CD4-positive, alpha-beta memory T cell (primary cell): ENCODE measurements at regions not wholly inside any gene's neighbourhood (a gene's known extent, or its start where the extent isn't known, plus 50 kb on each side); places are given as distances from the start of the nearest gene placed in this dataset.

ENCODE experiments used
- CTCF ChIA-PET: fragments of 350-600 bp; sonication (Branson Sonifier 250); formaldehyde crosslinking; loops from one replicate; lab custom pipeline; 2021; ENCODE audit warnings: inconsistent platforms; ENCODE audit not compliant: partially characterized antibody; lab: Charles Lee
- POLR2A ChIA-PET: fragments of 350-600 bp; sonication (Branson Sonifier 250); formaldehyde crosslinking; loops from one replicate; lab custom pipeline; 2021; ENCODE audit not compliant: partially characterized antibody; lab: Charles Lee
- DNase-seq, 5 donors: peaks; one replicate each; pipeline versions ENCODE4 v3.0.0 to v3.0.0-alpha.2; 2020 to 2022; ENCODE audit warnings: mixed read lengths in 1 of 5
- H3K27ac ChIP-seq: one replicate; pipeline ENCODE4 v1.7.0; 2013; ENCODE audit warnings: low read depth, low read length
- H3K27me3 ChIP-seq: 2 replicates; pipeline ENCODE4 v1.7.0; 2013; ENCODE audit warnings: mild to moderate bottlenecking, low read length, moderate library complexity; ENCODE audit not compliant: insufficient read depth
- H3K36me3 ChIP-seq: 2 replicates; pipeline ENCODE4 v1.7.0; 2013; ENCODE audit warnings: mild to moderate bottlenecking, low read length, moderate library complexity; ENCODE audit not compliant: insufficient read depth
- H3K4me1 ChIP-seq: 2 replicates; pipeline ENCODE4 v1.7.0; 2013; ENCODE audit warnings: mild to moderate bottlenecking, low read length, moderate library complexity; ENCODE audit not compliant: insufficient read depth
- H3K4me3 ChIP-seq, 2 donors: one replicate each; pipeline ENCODE4 v1.7.0; 2013; ENCODE audit warnings: low read length in 2 of 2, mild to moderate bottlenecking in 1 of 2
- H3K9me3 ChIP-seq, 2 donors: one replicate each; pipeline ENCODE4 v1.7.0; 2013; ENCODE audit warnings: low read length in 2 of 2, control low read depth in 1 of 2; ENCODE audit not compliant: control insufficient read depth in 1 of 2
- H3K27ac Mint-ChIP-seq, 7 donors: one replicate each; pipeline ENCODE4 v1.8.0; 2020 to 2021; ENCODE audit warnings: mixed read lengths in 7 of 7, mild to moderate bottlenecking in 6 of 7, inconsistent platforms in 3 of 7, moderate library complexity in 3 of 7
- H3K27me3 Mint-ChIP-seq, 2 donors: one replicate each; pipeline ENCODE4 v1.8.0; 2020 to 2021; ENCODE audit warnings: mixed read lengths in 2 of 2
- H3K36me3 Mint-ChIP-seq, 2 donors: one replicate each; pipeline ENCODE4 v1.8.0; 2020 to 2021; ENCODE audit warnings: mixed read lengths in 2 of 2, inconsistent platforms in 1 of 2, mild to moderate bottlenecking in 1 of 2
- H3K4me1 Mint-ChIP-seq, 4 donors: one replicate each; pipeline ENCODE4 v1.8.0; 2020 to 2021; ENCODE audit warnings: mixed read lengths in 4 of 4, mild to moderate bottlenecking in 1 of 4
- H3K4me3 Mint-ChIP-seq, 8 donors: one replicate each; pipeline ENCODE4 v1.8.0; 2020 to 2021; ENCODE audit warnings: mixed read lengths in 8 of 8, mild to moderate bottlenecking in 7 of 8, moderate library complexity in 6 of 8, inconsistent platforms in 3 of 8
- H3K9me3 Mint-ChIP-seq, 8 donors: one replicate each; pipeline ENCODE4 v1.8.0; 2020 to 2021; ENCODE audit warnings: mixed read lengths in 8 of 8, mild to moderate bottlenecking in 5 of 8, inconsistent platforms in 3 of 8, moderate library complexity in 1 of 8
- intact Hi-C: fragments of 100-400 bp; cut with micrococcal nuclease; formaldehyde crosslinking; loops from one replicate; pipeline ENCODE4 v1.15.1; 2023

DNA sequence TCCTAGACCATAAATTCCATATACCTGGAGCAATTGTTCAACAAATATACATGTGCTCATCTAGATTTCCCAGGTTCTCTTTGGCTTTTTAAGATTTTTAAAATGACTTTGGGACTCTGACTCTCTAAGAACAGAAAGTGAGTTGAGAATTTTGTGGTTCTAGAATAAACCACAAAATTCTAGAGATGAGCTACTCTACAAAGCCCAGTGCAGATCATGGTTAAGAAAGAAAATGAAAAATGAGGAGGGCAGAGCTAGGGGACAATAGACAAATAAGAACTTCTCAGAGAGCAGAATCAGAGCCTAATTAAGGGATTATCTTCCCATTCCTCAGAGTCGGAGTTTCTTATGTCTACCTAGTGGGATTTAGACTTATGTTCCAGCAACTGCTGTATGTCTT lies 694.7 kb downstream of the ZNF385D start:
- ChIA-PET POLR2A (no interaction called here), CTCF (no interaction called here)
- Mint-ChIP-seq H3K9me3 (peaks cover 2 to 17% (median 11%) of the 10 kb centered on the region in 8 donors), H3K4me3 (no peak overlapping the region), H3K27ac (no peak overlapping the region), H3K4me1 (no peaks in the 10 kb centered on the region), H3K27me3 (no peaks in the 10 kb centered on the region), H3K36me3 (no peaks in the 10 kb centered on the region)
- no peaks in the 10 kb centered on the region for H3K36me3 ChIP-seq
- no peak overlapping the region for H3K4me3 ChIP-seq
- H3K27me3 ChIP-seq: no peaks in the 10 kb centered on the region
- H3K27ac ChIP-seq: no peak overlapping the region
- intact Hi-C loops: no loop called here
- DNase-seq: no peak
- no peaks in the 10 kb centered on the region for H3K9me3 ChIP-seq
- no peaks in the 10 kb centered on the region for H3K4me1 ChIP-seq

DNA sequence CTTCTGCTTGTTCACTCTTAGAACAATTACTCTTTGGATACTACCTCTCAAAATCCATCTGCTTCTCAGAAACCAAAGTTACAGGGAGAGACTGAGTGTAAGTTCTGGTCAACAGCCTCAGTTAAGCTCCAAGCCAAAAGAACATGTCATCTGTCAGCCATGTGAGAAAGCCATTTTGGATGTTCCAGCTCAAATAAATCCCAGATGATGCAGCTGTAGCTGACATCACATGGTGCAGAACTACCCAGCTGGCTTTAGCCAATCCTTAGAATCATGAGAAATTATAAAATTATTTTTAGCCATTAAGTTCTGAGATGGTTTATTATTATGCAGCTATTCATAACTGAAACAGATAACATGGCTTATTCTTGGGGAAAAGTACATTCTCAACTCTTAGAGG lies 696.0 kb downstream of the ZNF385D start:
- ChIA-PET CTCF (no interaction called here), POLR2A (no interaction called here)
- Mint-ChIP-seq H3K27ac (no peak overlapping the region), H3K9me3 (peaks cover 5 to 25% (median 10%) of the 10 kb centered on the region in 8 donors), H3K4me1 (no peaks in the 10 kb centered on the region), H3K27me3 (no peaks in the 10 kb centered on the region), H3K36me3 (no peaks in the 10 kb centered on the region), H3K4me3 (no peak overlapping the region)
- no peak for DNase-seq
- Histone ChIP-seq H3K27ac (no peak overlapping the region), H3K4me3 (no peak overlapping the region), H3K9me3 (no peaks in the 10 kb centered on the region), H3K36me3 (no peaks in the 10 kb centered on the region), H3K4me1 (no peaks in the 10 kb centered on the region), H3K27me3 (no peaks in the 10 kb centered on the region)
- intact Hi-C loops: no loop called here

DNA sequence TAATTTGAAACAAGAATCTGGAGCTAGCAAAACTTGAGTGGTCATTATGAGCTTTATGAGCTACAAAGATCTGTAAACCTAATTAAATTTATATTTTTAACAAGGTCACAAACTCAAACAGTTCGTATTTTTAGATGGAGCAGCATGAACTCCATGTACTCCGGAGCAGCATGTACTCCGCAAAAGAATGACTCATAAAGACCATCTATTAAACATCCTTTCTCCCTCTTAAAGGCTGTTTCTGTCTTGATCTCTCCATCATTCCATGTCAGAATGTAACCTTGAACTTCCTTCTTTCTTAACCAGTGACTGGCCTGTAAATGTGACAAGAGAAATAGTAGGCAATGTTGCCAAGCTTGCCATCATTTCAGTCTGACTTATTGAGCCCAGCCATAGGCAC lies 696.9 kb downstream of the ZNF385D start:
- no peak overlapping the region for H3K27ac ChIP-seq
- Mint-ChIP-seq H3K4me1 (no peaks in the 10 kb centered on the region), H3K9me3 (peaks cover 5 to 25% (median 9%) of the 10 kb centered on the region in 8 donors), H3K27ac (no peak overlapping the region), H3K36me3 (no peaks in the 10 kb centered on the region), H3K27me3 (no peaks in the 10 kb centered on the region), H3K4me3 (no peak overlapping the region)
- intact Hi-C loops: no loop called here
- POLR2A ChIA-PET: no interaction called here
- no peak overlapping the region for H3K4me3 ChIP-seq
- no peaks in the 10 kb centered on the region for H3K27me3 ChIP-seq
- CTCF ChIA-PET: no interaction called here
- no peaks in the 10 kb centered on the region for H3K36me3 ChIP-seq
- H3K9me3 ChIP-seq: no peaks in the 10 kb centered on the region
- DNase-seq: no peak
- no peaks in the 10 kb centered on the region for H3K4me1 ChIP-seq

GRCh38 chr3:21049334-21050062 lies 701.5 kb downstream of the ZNF385D start:
- POLR2A ChIA-PET: no interaction called here
- Mint-ChIP-seq H3K27me3 (no peaks in the 10 kb centered on the region), H3K4me3 (no peak overlapping the region), H3K9me3 (peaks cover 0 to 13% (median 6%) of the 10 kb centered on the region in 8 donors), H3K4me1 (no peaks in the 10 kb centered on the region), H3K36me3 (no peaks in the 10 kb centered on the region), H3K27ac (no peak overlapping the region)
- Histone ChIP-seq H3K9me3 (no peaks in the 10 kb centered on the region), H3K4me3 (no peak overlapping the region), H3K27ac (no peak overlapping the region), H3K27me3 (no peaks in the 10 kb centered on the region), H3K36me3 (no peaks in the 10 kb centered on the region), H3K4me1 (no peaks in the 10 kb centered on the region)
- no peak for DNase-seq
- CTCF ChIA-PET: no interaction called here
- intact Hi-C loops: no loop called here

DNA sequence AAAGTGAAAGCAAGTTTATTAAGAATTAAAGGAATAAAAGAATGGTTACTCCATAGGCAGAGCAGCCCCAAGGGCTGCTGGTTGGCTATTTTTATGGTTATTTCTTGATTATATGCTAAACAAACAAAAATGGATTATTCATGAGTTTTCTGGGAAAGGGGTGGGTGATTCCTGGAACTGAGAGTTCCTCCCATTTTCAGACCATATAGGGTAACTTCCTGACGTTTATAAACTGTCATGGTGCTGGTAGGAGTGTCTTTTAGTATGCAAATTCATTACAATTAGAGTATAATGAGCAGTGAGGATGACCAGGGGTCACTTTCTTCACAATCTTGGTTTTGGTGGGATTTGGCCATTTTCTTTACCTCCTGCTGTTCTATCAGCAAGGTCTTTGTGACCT lies 707.9 kb downstream of the ZNF385D start:
- no peaks in the 10 kb centered on the region for H3K4me1 Mint-ChIP-seq
- intact Hi-C loops: no loop called here
- H3K9me3 Mint-ChIP-seq: peaks cover 0 to 14% (median 1%) of the 10 kb centered on the region in 8 donors
- no peak overlapping the region for H3K27ac Mint-ChIP-seq
- H3K4me3 ChIP-seq: no peak overlapping the region
- no peaks in the 10 kb centered on the region for H3K9me3 ChIP-seq
- H3K27me3 Mint-ChIP-seq: no peaks in the 10 kb centered on the region
- POLR2A ChIA-PET: no interaction called here
- no peaks in the 10 kb centered on the region for H3K4me1 ChIP-seq
- DNase-seq: no peak
- no peak overlapping the region for H3K27ac ChIP-seq
- H3K4me3 Mint-ChIP-seq: no peak overlapping the region
- no peaks in the 10 kb centered on the region for H3K36me3 Mint-ChIP-seq
- no peaks in the 10 kb centered on the region for H3K36me3 ChIP-seq
- no peaks in the 10 kb centered on the region for H3K27me3 ChIP-seq
- CTCF ChIA-PET: no interaction called here

DNA sequence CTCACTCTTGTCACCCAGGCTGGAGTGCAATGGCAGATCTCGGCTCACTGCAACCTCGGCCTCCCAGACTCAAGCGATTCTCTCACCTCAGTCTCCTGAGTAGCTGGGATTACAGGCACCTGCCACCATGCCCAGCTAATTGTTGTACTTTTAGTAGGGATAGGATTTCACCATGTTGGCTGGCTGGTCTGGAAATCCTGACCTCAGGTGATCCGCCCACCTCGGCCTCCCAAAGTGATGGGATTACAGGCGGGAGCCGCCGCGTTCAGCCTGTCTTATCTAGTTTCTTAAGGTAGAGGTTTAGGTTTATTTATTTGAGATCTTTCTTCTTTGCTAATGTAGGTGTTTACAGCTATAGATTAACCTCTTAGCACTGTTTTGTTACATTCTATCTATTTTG lies 708.8 kb downstream of the ZNF385D start:
- no peaks in the 10 kb centered on the region for H3K4me1 Mint-ChIP-seq
- intact Hi-C loops: no loop called here
- CTCF ChIA-PET: no interaction called here
- H3K27me3 ChIP-seq: no peaks in the 10 kb centered on the region
- no peaks in the 10 kb centered on the region for H3K36me3 ChIP-seq
- no peaks in the 10 kb centered on the region for H3K27me3 Mint-ChIP-seq
- H3K27ac Mint-ChIP-seq: no peak overlapping the region
- no peak overlapping the region for H3K4me3 ChIP-seq
- POLR2A ChIA-PET: no interaction called here
- no peak for DNase-seq
- H3K36me3 Mint-ChIP-seq: no peaks in the 10 kb centered on the region
- no peak overlapping the region for H3K4me3 Mint-ChIP-seq
- H3K9me3 ChIP-seq: no peaks in the 10 kb centered on the region
- H3K4me1 ChIP-seq: no peaks in the 10 kb centered on the region
- H3K9me3 Mint-ChIP-seq: peaks cover 0 to 12% (median 2%) of the 10 kb centered on the region in 8 donors
- no peak overlapping the region for H3K27ac ChIP-seq

GRCh38 chr3:21041621-21042020 lies 709.4 kb downstream of the ZNF385D start:
- POLR2A ChIA-PET: no interaction called here
- CTCF ChIA-PET: no interaction called here

More at GRCh38 chr3:21041621-21042020, 709.4 kb downstream of the ZNF385D start:
- DNase-seq: no peak
- H3K4me1 Mint-ChIP-seq: no peaks in the 10 kb centered on the region
- intact Hi-C loops: no loop called here
- no peaks in the 10 kb centered on the region for H3K36me3 Mint-ChIP-seq
- Histone ChIP-seq H3K4me3 (no peak overlapping the region), H3K9me3 (no peaks in the 10 kb centered on the region), H3K27ac (no peak overlapping the region), H3K4me1 (no peaks in the 10 kb centered on the region), H3K36me3 (no peaks in the 10 kb centered on the region), H3K27me3 (no peaks in the 10 kb centered on the region)
- H3K27ac Mint-ChIP-seq: no peak overlapping the region
- H3K4me3 Mint-ChIP-seq: no peak overlapping the region
- H3K27me3 Mint-ChIP-seq: no peaks in the 10 kb centered on the region
- peaks cover 0 to 12% (median 2%) of the 10 kb centered on the region in 8 donors for H3K9me3 Mint-ChIP-seq
